ENCODE measurements at regions not wholly inside any gene's neighbourhood (a gene's known extent, or its start where the extent isn't known, plus 50 kb on each side); places are given as distances from the start of the nearest gene placed in this dataset.

GRCh38 chr3:1700650-1701049 lies 398.0 kb upstream of the CNTN4 start:
- TF ChIP-seq CTCF (IDR thresholded peaks at IDR 0.05) (no peak), POLR2A (IDR thresholded peaks at IDR 0.05) (no peak)
